ENCODE measurements at regions not wholly inside any gene's neighbourhood (a gene's known extent, or its start where the extent isn't known, plus 50 kb on each side); places are given as distances from the start of the nearest gene placed in this dataset.

- H3K9ac ChIP-seq (ENCODE audit: low read length): no peak overlapping the region
- H3K9me2 ChIP-seq (replicated peaks; ENCODE audit: insufficient read depth, low read length): no peaks in the 10 kb centered on the region
- H3K79me2 ChIP-seq (ENCODE audit: insufficient read depth, low read length): no peaks in the 10 kb centered on the region
- H3K27ac ChIP-seq (ENCODE audit: low read depth, low read length): no peak overlapping the region
- H3K4me3 ChIP-seq (ENCODE audit: insufficient read depth, low read length, poor library complexity, severe bottlenecking): no peak overlapping the region
- H3K9me3 ChIP-seq (ENCODE audit: insufficient read depth, low read length): no peaks in the 10 kb centered on the region
- no peak overlapping the region for H2AFZ ChIP-seq (ENCODE audit: low read depth, low read length, severe bottlenecking)
- H3F3A ChIP-seq (ENCODE audit: insufficient read depth): no peaks in the 10 kb centered on the region
- no peak for TF ChIP-seq CTCF (IDR thresholded peaks at IDR 0.05; ENCODE audit: insufficient read depth, low read length, poor library complexity, severe bottlenecking)
- no peaks in the 10 kb centered on the region for H4K20me1 ChIP-seq (ENCODE audit: low read depth, low read length)
- H3K27me3 ChIP-seq (ENCODE audit: low read length): no peaks in the 10 kb centered on the region
- H3K36me3 ChIP-seq (ENCODE audit: low read length): no peaks in the 10 kb centered on the region
- H3K4me2 ChIP-seq (ENCODE audit: low read depth, low read length, poor library complexity, severe bottlenecking): no peak overlapping the region
These were observed 53.5 kb upstream of the PROK2 start for GRCh38 chr3:71838406-71838805.

Measured in SU-DHL-6 (cell line).